BE2C (cell line): ENCODE measurements at regions not wholly inside any gene's neighbourhood (a gene's known extent, or its start where the extent isn't known, plus 50 kb on each side); places are given as distances from the start of the nearest gene placed in this dataset.

Experiments
- DNase-seq: peaks from one replicate; pipeline ENCODE4 v3.0.0-alpha.2; 2020
- H3K27me3 ChIP-seq: fragments of 250-450 bp; sonication (Bioruptor Pico); 2 replicates; pipeline ENCODE4 v1.5.1; 2020; ENCODE audit warnings: mild to moderate bottlenecking
- H3K36me3 ChIP-seq: fragments of 250-450 bp; sonication (Bioruptor Pico); 2 replicates; pipeline ENCODE4 v1.5.1; 2020; ENCODE audit warnings: mild to moderate bottlenecking
- H3K4me1 ChIP-seq: fragments of 250-450 bp; sonication (Bioruptor Pico); 2 replicates; pipeline ENCODE4 v1.5.1; 2020
- H3K4me3 ChIP-seq: 2 replicates; pipeline ENCODE4 v1.5.1; 2011; ENCODE audit warnings: low read depth, low read length
- H3K9me3 ChIP-seq: fragments of 250-450 bp; sonication (Bioruptor Pico); 2 replicates; pipeline ENCODE4 v1.5.1; 2020
- TF ChIP-seq, protein P1 (sequence below): IDR thresholded peaks from 2 replicates; pipeline ENCODE4 v1.5.1; 2012; ENCODE audit warnings: mild to moderate bottlenecking, low read depth, low read length

DNA sequence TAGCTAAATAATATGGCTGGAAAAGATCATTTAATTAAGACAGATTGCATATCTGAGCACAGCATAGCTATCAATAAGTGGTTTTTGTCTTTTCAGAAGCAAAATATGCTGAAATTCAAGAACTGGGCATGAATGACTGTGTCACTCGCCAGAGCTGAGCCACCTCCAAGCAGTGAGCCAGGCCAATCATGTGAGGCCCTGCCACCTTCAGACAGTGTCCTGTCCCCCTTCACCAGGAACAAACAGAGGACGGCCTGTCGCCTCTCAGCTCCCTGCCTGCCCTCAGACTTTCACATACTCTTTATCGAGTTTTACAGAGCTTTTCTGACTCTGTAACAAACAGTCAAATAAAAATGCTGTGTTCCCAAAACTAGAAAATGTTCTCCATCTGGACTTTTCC, 171.0 kb upstream of the TSC22D1 start:
- H3K36me3 ChIP-seq: no peaks in the 10 kb centered on the region
- no peak overlapping the region for H3K4me3 ChIP-seq
- no peaks in the 10 kb centered on the region for H3K9me3 ChIP-seq
- no peaks in the 10 kb centered on the region for H3K27me3 ChIP-seq
- H3K4me1 ChIP-seq: no peaks in the 10 kb centered on the region
- no peak for DNase-seq
- TF ChIP-seq, protein P1, sequence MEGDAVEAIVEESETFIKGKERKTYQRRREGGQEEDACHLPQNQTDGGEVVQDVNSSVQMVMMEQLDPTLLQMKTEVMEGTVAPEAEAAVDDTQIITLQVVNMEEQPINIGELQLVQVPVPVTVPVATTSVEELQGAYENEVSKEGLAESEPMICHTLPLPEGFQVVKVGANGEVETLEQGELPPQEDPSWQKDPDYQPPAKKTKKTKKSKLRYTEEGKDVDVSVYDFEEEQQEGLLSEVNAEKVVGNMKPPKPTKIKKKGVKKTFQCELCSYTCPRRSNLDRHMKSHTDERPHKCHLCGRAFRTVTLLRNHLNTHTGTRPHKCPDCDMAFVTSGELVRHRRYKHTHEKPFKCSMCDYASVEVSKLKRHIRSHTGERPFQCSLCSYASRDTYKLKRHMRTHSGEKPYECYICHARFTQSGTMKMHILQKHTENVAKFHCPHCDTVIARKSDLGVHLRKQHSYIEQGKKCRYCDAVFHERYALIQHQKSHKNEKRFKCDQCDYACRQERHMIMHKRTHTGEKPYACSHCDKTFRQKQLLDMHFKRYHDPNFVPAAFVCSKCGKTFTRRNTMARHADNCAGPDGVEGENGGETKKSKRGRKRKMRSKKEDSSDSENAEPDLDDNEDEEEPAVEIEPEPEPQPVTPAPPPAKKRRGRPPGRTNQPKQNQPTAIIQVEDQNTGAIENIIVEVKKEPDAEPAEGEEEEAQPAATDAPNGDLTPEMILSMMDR: no peak

DNA sequence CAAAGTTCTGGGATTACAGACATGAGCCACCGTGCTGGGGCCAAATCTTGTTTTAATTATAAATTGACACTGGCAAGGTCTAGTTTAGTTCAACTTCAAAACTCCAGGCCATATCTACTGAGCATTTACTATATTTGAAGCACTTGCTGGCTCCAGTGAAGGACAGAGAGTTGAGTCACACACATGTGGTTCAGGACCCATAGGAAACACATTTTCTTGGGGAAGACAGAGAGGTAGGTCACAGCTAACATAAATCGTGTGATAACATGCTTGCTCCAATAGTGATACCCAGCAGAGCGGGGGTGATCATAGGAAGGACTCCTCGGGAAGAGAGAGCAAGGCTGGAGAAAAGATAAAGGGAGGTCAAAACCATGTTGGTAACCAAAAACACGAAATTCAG, 170.6 kb upstream of the TSC22D1 start:
- Histone ChIP-seq H3K36me3 (no peaks in the 10 kb centered on the region), H3K4me3 (no peak overlapping the region), H3K9me3 (no peaks in the 10 kb centered on the region), H3K27me3 (no peaks in the 10 kb centered on the region), H3K4me1 (no peaks in the 10 kb centered on the region)
- no peak for DNase-seq
- TF ChIP-seq, protein P1: no peak

DNA sequence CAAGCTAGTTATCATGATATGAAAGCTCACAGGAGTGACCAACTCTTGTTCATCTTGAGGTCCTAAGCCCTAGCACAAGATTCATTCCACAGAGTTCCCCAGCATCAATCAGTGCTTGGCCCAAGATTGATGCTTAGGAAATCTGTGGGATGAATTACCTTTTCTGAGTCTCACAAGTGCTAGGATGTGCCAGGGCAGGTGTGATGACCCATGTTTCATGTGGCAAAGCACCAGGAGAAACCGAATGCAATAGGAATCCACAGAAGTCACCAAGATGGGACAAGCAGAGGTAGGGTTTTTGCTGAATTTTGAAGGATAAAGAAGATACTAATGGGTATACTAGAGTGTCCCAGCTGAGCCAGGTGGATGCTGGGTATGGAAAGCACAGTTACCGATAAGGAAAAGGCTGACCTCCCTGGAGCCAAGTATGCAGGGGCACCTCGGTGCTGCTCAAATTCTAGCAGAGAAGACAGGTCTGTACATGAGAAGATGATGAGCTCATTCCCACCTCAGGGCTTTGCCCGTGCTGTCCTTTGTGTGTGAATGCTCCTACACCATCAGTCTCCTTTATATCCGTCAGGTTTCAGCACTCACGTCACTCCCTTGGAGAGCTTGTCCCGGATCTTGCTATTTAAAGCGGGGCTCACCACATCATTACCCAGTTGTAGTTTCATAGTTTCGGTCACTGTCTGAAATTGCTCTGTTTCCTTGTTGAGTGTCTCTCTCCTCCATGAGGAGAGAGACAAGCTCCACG, 168.9 kb upstream of the TSC22D1 start:
- no peaks in the 10 kb centered on the region for H3K4me1 ChIP-seq
- no peaks in the 10 kb centered on the region for H3K36me3 ChIP-seq
- TF ChIP-seq, protein P1: no peak
- DNase-seq: no peak
- no peaks in the 10 kb centered on the region for H3K9me3 ChIP-seq
- H3K27me3 ChIP-seq: no peaks in the 10 kb centered on the region
- H3K4me3 ChIP-seq: no peak overlapping the region

DNA sequence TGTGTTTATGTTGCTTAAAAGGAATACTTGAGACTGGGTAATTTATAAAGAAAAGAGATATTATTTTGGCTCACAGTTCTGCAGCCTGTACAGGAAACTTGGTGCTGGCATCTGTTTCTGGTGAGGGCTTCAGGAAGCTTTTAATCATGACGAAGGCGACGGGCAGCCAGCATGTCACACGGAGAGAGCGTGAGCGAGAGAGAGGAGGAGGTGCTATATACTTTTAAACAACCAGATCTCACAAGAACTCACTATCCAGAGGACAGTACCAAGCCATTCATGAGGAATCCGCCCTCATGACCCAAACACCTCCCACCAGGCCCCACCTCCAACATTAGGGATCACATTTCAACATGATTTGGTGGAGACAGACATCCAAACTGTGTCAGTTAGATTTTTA, 163.4 kb upstream of the TSC22D1 start:
- Histone ChIP-seq H3K4me1 (no peaks in the 10 kb centered on the region), H3K4me3 (no peak overlapping the region), H3K36me3 (no peaks in the 10 kb centered on the region), H3K9me3 (no peaks in the 10 kb centered on the region), H3K27me3 (no peaks in the 10 kb centered on the region)
- DNase-seq: no peak
- TF ChIP-seq, protein P1: no peak

DNA sequence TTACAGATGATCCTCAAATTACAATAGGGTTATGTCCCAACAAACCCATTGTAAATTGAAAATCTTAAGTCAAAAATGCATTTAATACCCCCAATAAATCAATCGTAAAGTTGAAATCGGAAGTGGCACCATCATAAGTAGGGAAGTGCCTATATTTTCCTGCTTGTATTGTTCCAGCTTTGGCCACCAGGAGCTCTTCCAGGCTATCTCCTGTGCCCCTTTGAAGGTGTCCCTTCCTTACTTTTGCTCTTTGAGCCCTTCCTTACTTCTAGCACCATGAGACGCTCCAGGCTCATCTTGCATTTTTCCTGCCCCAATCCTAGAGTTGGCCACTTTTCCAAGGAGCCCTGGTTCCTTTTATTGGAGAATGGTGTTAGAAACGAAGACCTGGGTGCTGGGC, 163.0 kb upstream of the TSC22D1 start:
- no peaks in the 10 kb centered on the region for H3K36me3 ChIP-seq
- no peaks in the 10 kb centered on the region; the same call in 1 of the 2 replicates for H3K4me1 ChIP-seq
- TF ChIP-seq, protein P1: peak; percentile 33
- no peak for DNase-seq
- no peak overlapping the region for H3K4me3 ChIP-seq
- H3K9me3 ChIP-seq: no peaks in the 10 kb centered on the region
- H3K27me3 ChIP-seq: no peaks in the 10 kb centered on the region

DNA sequence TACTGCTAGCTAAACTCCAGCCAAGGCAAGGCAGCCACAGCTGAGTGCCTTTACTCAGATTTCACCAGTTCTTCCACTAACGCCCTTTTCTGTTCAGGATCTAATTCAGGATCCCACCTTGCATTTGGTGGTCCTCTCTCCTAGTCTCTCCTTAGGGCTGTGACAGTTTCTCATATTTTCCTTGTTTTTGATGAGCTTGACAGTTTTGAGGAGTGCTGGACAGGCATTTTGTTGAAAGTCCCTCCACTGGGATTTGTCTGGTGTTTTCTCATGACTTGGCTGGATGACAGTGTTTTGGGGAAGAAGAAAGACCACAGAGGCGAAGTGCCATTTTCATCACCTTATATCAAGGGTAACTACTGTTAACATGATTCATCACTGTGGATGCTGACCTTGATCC, 162.3 kb upstream of the TSC22D1 start:
- no peak overlapping the region for H3K4me3 ChIP-seq
- H3K9me3 ChIP-seq: no peaks in the 10 kb centered on the region
- TF ChIP-seq, protein P1: no peak
- H3K27me3 ChIP-seq: no peaks in the 10 kb centered on the region
- H3K36me3 ChIP-seq: no peaks in the 10 kb centered on the region
- H3K4me1 ChIP-seq: no peaks in the 10 kb centered on the region; the same call in 1 of the 2 replicates
- no peak for DNase-seq
